ENCODE measurements at regions not wholly inside any gene's neighbourhood (a gene's known extent, or its start where the extent isn't known, plus 50 kb on each side); places are given as distances from the start of the nearest gene placed in this dataset.

DNA sequence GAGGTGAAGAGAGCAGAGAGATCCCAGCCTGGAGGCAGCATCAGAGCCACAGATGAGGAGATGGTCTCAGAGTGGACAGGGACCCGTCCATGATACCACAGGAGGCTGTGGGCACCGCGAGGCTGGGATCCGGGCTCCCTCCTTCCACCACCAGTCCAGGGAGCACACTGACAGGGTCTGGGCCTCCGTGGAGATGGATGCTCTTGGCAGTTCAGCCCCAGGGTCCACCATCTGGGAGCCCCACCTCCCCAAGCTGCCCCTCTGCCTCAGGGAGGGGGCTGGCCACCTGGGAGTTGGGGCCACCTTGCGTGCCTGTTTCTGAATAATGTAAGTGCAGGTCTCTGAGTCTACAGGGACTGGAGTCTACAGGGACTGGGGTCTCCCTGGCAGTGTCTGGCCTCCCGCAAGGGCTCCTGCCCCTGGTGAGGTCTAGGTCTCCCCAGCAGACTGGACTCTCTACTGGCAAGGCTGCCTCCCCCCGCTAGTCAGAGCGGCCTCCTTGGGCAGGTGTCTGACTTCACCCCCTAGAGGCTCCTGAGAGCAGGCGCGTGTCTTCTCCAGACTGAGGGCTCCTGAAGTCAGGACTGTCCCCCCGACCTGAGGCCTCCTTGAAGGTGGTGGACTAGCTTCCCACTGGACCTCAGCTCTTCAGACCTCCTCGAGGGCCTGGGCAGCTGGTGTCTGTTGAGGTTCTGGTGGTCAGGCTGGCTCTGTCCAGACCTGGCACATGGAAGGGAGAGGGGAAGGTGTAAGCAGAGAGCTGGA is 218.5 kb downstream of the PTPRU start:
- no peak for DNase-seq

GRCh38 chr1:29453502-29454240 is 217.3 kb downstream of the PTPRU start:
- DNase-seq: no peak

DNA sequence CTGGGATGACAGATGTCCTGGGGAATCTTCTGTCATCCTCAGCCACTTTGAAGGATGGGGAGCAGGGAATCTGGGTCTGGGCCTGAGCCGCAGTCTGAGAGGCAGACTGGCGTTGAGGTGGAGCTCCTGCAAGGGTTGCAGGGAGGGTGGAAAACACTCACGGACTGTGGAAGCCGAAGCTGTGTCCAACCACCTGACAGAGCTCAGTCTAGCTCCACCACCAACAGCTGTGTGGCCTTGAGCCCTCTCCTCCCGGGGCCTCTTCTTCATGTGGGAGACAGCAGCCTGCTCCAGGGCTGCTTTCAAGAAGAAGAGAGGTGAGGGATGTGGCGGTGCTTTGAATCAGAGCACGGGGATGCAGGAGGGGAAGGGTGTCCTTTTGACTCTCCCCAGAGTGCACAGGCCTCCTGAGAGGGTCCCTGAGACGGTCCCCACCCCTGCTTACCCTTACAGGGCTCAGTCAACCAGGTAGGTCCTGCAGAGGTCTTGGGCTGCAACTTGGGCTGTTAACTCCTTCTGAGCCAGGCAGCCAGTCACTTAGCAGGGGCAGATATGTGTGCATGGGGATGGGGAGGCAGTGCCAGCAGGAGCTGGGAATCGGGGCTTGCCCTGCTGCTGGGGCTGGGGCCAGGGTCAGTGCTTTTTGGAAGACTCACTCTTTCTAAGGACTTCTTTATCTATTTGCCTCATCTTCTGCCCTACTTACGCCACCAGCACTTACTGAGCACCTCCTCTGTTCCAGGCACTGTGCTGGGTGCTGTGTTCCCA is 216.3 kb downstream of the PTPRU start:
- DNase-seq: no peak

GRCh38 chr1:29451368-29451892 is 215.1 kb downstream of the PTPRU start:
- no peak for DNase-seq

DNA sequence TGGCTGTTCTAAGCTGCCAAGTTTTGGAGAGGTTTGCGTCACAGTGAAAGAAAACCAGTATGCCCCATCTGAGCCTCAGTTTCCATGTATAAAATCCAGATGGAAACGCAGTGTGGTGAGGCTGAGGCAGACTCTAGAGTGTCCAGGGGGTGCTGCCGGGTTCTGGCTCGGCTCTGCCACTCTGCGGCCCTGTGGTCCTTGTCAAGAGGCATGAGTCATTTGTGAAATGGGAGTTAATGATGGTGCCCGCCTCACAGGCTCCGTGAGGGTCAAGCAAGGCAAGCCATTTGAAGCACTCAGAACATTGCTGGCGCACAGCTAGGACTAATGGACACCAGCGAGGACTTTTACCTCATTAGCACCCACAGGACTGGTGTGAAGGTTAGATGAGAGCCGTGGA is 214.3 kb downstream of the PTPRU start:
- no peak for DNase-seq

DNA sequence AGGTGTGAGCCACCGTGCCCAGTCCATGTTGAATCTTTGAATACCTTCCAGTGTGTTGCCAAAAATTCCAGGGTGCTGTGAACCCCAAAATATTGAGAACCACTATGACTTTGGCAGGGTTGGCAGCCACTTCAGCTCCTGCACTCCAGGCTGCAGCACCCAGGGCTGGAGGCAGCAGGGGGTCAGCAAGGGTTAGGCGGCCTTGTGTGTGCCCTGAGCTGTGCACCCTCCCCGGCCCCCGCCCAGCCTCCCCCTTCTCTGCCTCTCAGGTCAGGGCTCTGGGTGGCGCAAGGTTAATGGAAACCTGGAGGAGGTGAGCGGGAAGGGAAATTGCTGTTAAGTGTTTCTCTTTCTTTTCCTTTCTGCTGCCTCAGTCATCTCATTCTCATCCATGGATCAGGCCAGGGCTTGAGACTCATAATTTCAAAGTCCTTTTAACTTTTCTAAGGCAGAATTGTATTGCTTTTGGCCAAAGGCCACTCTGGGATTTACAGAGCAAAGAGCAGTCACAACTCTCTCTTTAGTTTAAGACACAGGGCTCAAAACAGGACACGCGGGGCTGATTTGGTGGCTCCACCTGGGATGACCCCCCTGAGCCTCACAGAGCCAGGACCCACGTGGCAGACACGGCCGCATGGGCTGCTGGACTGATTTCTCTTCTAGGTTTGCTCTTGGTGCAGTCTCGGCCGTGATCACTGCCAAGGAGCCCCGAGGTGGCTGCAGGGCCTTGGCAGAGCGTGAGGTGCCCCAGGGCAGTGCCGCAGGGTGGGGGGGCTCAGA is 212.3 kb downstream of the PTPRU start:
- DNase-seq: no peak

GRCh38 chr1:29447368-29447767 is 211.0 kb downstream of the PTPRU start:
- DNase-seq: no peak

DNA sequence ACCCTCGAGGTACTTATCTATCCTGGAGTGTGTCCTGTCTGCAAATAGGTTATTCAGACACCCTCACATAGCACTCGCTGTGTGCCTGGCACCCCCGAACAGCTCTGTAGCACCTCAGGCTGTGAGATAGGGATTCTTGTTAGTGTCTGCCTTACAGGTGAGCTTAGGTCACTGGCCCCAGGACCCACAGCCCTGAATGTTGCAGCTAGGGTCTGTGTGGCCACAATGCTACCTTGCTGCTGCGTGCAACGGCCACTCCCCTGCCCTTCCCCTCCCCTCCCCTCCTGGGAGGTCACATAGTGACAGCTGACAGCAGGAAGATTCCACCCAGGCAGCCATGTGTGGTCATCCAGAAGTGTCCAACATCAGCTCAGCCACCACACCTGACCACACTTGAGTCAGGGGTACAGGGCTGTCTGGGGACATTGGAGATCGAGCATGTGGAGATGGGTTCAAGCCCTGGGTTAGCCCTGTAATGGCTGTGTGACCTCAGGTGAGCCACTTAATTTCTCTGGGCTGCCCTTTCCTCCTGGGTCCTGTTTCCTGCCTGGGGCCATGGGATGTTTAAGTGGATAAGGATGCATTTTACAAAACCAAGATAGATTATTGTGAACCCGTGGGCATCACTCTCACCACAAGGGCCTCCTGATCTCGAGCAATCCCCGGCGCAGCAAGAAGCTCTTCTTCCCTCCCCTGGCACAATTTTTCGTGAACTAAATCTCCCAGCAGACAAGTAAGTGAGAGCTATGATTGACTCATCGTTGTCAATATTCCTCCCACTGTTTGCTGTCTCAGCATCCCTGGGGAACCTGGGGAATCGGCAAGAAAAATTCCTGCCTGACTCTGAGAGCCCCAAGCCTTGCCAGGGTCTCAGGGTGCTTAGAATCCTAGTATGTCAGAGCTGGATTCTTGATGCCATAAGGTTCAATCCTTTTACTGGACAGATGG is 208.7 kb downstream of the PTPRU start:
- no peak for DNase-seq

DNA sequence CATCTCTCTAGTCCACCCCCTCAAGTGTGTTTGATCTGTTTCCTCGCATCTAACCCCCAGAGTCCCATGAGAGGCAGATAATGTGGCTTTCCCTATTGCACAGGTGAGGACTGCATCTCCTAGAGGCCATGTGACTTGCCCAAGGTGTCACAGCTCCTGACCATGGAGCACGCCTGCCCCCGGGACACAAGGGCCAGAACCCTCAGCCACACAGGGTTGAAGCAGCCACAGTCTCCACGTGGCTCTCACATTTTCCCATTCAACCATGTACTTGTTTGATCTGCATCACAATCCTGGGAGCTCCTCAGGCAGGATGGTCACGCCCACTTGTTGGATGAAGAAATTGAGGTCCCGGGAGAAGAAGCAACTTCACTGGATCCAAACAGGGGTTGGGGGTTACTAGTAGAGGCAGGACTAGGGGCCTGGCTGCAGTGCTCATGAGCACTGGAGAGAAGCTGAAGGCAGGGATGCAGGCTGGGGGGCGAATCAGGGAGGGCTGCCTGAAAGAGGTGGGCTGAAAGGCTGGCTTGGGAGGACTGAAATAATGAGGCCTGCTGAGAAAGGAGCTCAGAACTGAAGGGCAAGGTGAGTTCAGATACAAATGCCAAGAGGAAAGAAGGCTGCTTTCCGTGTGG is 207.9 kb downstream of the PTPRU start:
- DNase-seq: no peak

DNA sequence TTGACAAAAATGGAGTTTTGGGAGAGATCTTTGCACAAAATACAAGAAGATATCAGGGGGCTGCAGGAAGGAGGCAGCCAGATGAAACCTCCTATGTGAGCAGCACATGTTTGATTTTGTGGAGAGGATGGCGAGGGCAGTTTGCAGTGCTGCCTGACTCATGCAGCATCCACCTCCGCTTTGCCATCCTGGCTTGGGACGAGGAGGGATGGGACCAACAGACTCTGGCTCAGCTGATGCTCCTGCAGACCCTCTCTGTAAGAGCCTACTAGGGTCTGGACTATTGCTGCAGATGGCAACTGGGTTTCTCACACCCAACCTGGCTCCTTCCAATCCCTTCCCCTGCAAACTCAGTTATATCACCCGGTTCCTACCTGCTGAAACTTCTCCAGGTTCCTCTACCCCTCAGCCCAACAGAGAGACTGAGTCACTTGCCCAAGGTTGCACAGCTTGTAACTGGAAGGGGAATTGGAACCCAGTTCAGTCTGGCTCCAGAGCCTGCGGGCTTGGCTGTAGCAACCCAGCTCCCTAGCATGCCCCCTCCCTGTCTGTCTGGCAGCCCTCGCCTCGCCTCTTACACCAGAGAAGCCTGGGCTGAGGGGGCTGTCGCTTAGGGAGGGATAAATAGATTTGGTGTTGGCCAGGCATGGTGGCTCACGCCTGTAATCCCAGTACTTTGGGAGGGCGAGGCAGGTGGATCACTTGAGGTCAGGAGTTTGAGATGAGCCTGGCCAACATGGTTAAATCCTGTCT is 205.8 kb downstream of the PTPRU start:
- no peak for DNase-seq

- DNase-seq: no peak
Measured at GRCh38 chr1:29439615-29440014, 203.3 kb downstream of the PTPRU start.

DNA sequence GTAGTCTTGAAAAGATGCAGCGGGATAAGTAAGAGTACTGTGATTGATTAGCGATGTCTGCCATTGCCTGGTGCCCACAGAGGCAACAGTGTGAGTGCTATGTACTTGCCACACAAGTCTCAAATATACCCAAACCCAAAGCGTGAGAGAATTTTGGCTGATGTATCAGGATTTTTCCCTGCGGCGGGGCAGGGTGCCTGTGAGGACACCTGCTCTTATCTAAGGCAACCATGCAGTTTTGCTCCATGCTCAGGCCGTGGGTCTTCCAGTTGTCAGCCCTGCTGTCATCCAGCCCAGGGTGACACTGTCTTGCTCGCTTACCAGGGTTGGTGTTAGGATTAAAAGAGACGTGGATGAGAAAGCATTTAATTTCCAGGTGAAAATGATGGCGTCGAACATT is 202.7 kb downstream of the PTPRU start:
- DNase-seq: no peak

- DNase-seq: no peak
Measured at GRCh38 chr1:29437946-29438345, 201.6 kb downstream of the PTPRU start.

DNA sequence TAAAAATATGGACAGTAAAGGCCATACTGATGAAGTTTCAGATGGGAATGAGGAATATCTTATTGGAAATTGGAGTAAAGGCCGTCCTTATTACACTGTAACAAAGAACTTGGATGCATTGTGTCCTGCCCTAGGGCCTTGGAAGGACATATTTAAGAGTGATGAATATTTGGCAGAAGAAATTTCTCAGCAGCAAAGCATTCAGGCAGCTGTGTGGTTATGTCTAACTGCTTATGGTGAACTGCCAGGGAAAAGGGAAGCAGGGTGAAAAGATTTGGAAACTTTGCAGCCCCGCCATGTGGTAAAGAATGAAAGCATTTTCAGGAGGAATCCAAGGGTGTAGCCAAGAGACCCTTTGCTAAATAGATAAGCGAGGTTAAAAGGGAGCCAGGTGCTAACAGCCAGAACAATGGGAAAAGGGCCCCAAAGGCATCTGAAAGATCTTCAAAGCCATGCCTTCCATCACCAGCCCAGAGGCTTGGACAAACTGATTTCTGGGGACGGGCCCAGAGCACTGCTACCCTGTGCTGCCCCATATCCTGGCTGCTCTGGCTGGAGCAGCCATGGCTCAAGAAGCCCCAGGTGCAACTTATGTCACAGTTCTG is 200.0 kb downstream of the PTPRU start:
- no peak for DNase-seq

DNA sequence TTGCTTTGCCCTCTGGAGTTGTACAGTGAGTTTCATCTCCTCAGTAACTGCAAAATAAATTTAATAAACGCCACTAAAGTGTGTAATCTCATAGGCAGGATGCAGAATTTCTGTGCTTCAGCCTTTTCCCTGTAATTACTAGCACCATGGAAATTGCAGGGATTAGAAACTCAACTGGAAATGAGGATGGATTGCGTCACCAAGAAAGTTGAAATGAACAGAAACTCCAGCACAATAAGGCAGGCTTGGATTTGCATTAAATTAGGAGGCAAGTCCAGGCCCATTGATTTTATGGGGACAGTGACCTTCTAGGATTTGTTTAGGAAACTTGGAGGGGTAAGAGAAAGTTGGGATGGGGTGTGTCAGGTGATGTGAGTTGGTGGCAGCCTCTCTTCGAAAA is 197.5 kb downstream of the PTPRU start:
- no peak for DNase-seq

GRCh38 chr1:29431138-29431537 is 194.8 kb downstream of the PTPRU start:
- DNase-seq: no peak

DNA sequence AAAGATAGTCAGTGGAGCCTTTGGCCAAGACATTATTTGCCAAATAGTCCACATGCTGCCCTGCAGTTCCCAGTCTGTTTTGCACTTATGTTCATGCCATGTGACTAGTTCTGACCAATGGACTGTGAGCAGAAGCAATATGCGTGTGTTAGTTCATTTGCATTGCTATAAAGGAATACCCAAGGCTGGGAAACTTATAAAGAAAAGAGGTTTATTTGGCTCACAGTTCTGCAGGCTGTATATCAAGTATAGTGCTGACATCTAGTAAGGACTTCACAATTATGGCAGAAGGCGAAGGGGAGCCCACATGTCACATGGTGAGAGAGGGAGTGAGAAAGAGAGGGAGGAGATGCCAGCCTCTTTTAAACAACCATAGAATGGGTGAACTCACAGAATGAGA is 193.3 kb downstream of the PTPRU start:
- DNase-seq: no peak

- no peak for DNase-seq
Measured at GRCh38 chr1:29428997-29429396, 192.7 kb downstream of the PTPRU start.

GRCh38 chr1:29428280-29428615 is 191.9 kb downstream of the PTPRU start:
- no peak for DNase-seq
